ENCODE measurements at regions not wholly inside any gene's neighbourhood (a gene's known extent, or its start where the extent isn't known, plus 50 kb on each side); places are given as distances from the start of the nearest gene placed in this dataset.

GRCh38 chr14:39847194-39847593 lies 415.0 kb upstream of the FBXO33 start:
- H3K9ac ChIP-seq (ENCODE audit: low read depth in 1 of 2, low read length in 2 of 2) = no peak overlapping the region
- no peaks in the 10 kb centered on the region for H3K27me3 ChIP-seq (ENCODE audit: control insufficient read depth in 4 of 4, insufficient read depth in 4 of 4, low read length in 3 of 4)
- TF ChIP-seq REST (IDR thresholded peaks at IDR 0.05) (no peak), SP1 (IDR thresholded peaks at IDR 0.05) (no peak), HNF4G (IDR thresholded peaks at IDR 0.05) (no peak), FOXA2 (IDR thresholded peaks at IDR 0.05) (no peak), JUND (IDR thresholded peaks at IDR 0.05) (no peak), HNF4A (conservative IDR thresholded peaks at IDR 0.05) (no peak), GABPA (IDR thresholded peaks at IDR 0.05 in 1 of 2, conservative IDR thresholded peaks at IDR 0.05 in 1 of 2) (no peak), YY1 (IDR thresholded peaks at IDR 0.05) (no peak), FOXA1 (IDR thresholded peaks at IDR 0.05) (no peak)
- TF ChIP-seq, protein P1, sequence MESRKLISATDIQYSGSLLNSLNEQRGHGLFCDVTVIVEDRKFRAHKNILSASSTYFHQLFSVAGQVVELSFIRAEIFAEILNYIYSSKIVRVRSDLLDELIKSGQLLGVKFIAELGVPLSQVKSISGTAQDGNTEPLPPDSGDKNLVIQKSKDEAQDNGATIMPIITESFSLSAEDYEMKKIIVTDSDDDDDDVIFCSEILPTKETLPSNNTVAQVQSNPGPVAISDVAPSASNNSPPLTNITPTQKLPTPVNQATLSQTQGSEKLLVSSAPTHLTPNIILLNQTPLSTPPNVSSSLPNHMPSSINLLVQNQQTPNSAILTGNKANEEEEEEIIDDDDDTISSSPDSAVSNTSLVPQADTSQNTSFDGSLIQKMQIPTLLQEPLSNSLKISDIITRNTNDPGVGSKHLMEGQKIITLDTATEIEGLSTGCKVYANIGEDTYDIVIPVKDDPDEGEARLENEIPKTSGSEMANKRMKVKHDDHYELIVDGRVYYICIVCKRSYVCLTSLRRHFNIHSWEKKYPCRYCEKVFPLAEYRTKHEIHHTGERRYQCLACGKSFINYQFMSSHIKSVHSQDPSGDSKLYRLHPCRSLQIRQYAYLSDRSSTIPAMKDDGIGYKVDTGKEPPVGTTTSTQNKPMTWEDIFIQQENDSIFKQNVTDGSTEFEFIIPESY (IDR thresholded peaks at IDR 0.05) = no peak
- H3K36me3 ChIP-seq (ENCODE audit: control insufficient read depth in 4 of 4, insufficient read depth in 3 of 4, low read depth in 1 of 4, low read length in 3 of 4) = no peaks in the 10 kb centered on the region
- H3K4me3 ChIP-seq (ENCODE audit: low read depth in 1 of 3, low read length in 3 of 3) = no peak overlapping the region
- H3K4me1 ChIP-seq (ENCODE audit: control insufficient read depth in 4 of 4, insufficient read depth in 4 of 4, low read length in 3 of 4) = no peaks in the 10 kb centered on the region
- no peak for DNase-seq (ENCODE audit: low spot score)
- no peaks in the 10 kb centered on the region for H3K9me3 ChIP-seq (ENCODE audit: control insufficient read depth in 4 of 4, low read length in 3 of 4)
- H3K27ac ChIP-seq (ENCODE audit: low read depth in 1 of 2, low read length in 2 of 2) = no peak overlapping the region

GRCh38 chr14:39843881-39844280 lies 411.6 kb upstream of the FBXO33 start:
- WGBS = 81% methylated on average over 5 of the region's 5 CpGs
- Histone ChIP-seq H3K36me3 (ENCODE audit: control insufficient read depth in 4 of 4, insufficient read depth in 3 of 4, low read depth in 1 of 4, low read length in 3 of 4) (no peaks in the 10 kb centered on the region), H3K4me3 (ENCODE audit: low read depth in 1 of 3, low read length in 3 of 3) (no peak overlapping the region), H3K9ac (ENCODE audit: low read depth in 1 of 2, low read length in 2 of 2) (no peak overlapping the region), H3K4me1 (ENCODE audit: control insufficient read depth in 4 of 4, insufficient read depth in 4 of 4, low read length in 3 of 4) (no peaks in the 10 kb centered on the region), H3K27ac (ENCODE audit: low read depth in 1 of 2, low read length in 2 of 2) (no peak overlapping the region), H3K27me3 (ENCODE audit: control insufficient read depth in 4 of 4, insufficient read depth in 4 of 4, low read length in 3 of 4) (no peaks in the 10 kb centered on the region), H3K9me3 (ENCODE audit: control insufficient read depth in 4 of 4, low read length in 3 of 4) (no peaks in the 10 kb centered on the region)
- no peak for DNase-seq (ENCODE audit: low spot score)
- TF ChIP-seq YY1 (IDR thresholded peaks at IDR 0.05) = no peak
- no peak for TF ChIP-seq FOXA2 (IDR thresholded peaks at IDR 0.05)
- no peak for TF ChIP-seq HNF4A (conservative IDR thresholded peaks at IDR 0.05)
- no peak for TF ChIP-seq EGR1 (IDR thresholded peaks at IDR 0.05; ENCODE audit: low read depth in 2 of 2)
- no peak for TF ChIP-seq GABPA (IDR thresholded peaks at IDR 0.05 in 1 of 2, conservative IDR thresholded peaks at IDR 0.05 in 1 of 2)
- TF ChIP-seq RAD21 (IDR thresholded peaks at IDR 0.05) = no peak
- no peak for TF ChIP-seq SP1 (IDR thresholded peaks at IDR 0.05)
- TF ChIP-seq ATF3 (IDR thresholded peaks at IDR 0.05) = no peak
- no peak for TF ChIP-seq RXRA (IDR thresholded peaks at IDR 0.05)
- TF ChIP-seq, protein P2, sequence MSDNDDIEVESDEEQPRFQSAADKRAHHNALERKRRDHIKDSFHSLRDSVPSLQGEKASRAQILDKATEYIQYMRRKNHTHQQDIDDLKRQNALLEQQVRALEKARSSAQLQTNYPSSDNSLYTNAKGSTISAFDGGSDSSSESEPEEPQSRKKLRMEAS (IDR thresholded peaks at IDR 0.05) = no peak
- TF ChIP-seq JUND (IDR thresholded peaks at IDR 0.05) = no peak
- no peak for TF ChIP-seq REST (IDR thresholded peaks at IDR 0.05)
- TF ChIP-seq, protein P1 (IDR thresholded peaks at IDR 0.05) = no peak
- no peak for TF ChIP-seq CTCF (IDR thresholded peaks at IDR 0.05; ENCODE audit: low read depth, low read length, missing input control)
- no peak for TF ChIP-seq HNF4G (IDR thresholded peaks at IDR 0.05)
- TF ChIP-seq TAF1 (conservative IDR thresholded peaks at IDR 0.05) = no peak
- TF ChIP-seq FOXA1 (IDR thresholded peaks at IDR 0.05) = no peak
